A673 (cell line): ENCODE measurements at regions not wholly inside any gene's neighbourhood (a gene's known extent, or its start where the extent isn't known, plus 50 kb on each side); places are given as distances from the start of the nearest gene placed in this dataset.

Source experiments
- EZH2 ChIP-seq: fragments of 200-600 bp; sonication (generic); IDR thresholded peaks from 2 replicates; pipeline ENCODE4 v1.6.1; 2017; ENCODE audit warnings: borderline replicate concordance, low read depth, mild to moderate bottlenecking, mixed read lengths, antibody characterized with exemption, low read length; ENCODE audit not compliant: poor library complexity, severe bottlenecking
- TF ChIP-seq, protein P1 (sequence below): fragments of 300-800, 200-600 bp; sonication (generic); conservative IDR thresholded peaks from 2 replicates; pipeline ENCODE4 v1.5.1; 2017; ENCODE audit warnings: low read depth, mild to moderate bottlenecking, antibody characterized with exemption, low read length, moderate library complexity, mixed read lengths

DNA sequence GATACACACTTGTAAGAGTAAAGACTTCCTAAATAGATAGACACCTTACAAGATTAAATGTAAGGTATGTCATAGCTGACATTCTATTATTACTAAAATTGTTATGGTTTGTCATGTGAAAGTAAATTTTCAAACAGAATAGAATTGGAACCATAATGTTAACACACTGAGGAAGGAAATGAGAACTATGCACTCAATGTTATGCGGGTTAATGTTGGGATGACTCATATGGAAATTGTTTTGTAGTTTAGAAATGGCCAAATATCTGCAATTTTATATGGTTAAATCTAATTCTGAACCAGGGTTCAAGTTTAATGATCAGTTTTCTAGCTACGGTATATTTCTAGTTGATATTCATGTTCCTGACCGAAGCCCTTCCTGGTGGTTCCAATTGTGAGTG is 214.2 kb upstream of the ADO start:
- TF ChIP-seq, protein P1, sequence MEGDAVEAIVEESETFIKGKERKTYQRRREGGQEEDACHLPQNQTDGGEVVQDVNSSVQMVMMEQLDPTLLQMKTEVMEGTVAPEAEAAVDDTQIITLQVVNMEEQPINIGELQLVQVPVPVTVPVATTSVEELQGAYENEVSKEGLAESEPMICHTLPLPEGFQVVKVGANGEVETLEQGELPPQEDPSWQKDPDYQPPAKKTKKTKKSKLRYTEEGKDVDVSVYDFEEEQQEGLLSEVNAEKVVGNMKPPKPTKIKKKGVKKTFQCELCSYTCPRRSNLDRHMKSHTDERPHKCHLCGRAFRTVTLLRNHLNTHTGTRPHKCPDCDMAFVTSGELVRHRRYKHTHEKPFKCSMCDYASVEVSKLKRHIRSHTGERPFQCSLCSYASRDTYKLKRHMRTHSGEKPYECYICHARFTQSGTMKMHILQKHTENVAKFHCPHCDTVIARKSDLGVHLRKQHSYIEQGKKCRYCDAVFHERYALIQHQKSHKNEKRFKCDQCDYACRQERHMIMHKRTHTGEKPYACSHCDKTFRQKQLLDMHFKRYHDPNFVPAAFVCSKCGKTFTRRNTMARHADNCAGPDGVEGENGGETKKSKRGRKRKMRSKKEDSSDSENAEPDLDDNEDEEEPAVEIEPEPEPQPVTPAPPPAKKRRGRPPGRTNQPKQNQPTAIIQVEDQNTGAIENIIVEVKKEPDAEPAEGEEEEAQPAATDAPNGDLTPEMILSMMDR, result no peak
- no peak for TF ChIP-seq EZH2
